KG1 (cell line): ENCODE measurements at regions not wholly inside any gene's neighbourhood (a gene's known extent, or its start where the extent isn't known, plus 50 kb on each side); places are given as distances from the start of the nearest gene placed in this dataset.
"Not testable (repeated sequence)": the region's sequence is repeated elsewhere in the genome, so short reads cannot be mapped to it uniquely, and the experiment has no call there.

Source experiments
- DNase-seq: peaks from one replicate; lab custom pipeline; 2025; lab: John Stamatoyannopoulos, UW

DNA sequence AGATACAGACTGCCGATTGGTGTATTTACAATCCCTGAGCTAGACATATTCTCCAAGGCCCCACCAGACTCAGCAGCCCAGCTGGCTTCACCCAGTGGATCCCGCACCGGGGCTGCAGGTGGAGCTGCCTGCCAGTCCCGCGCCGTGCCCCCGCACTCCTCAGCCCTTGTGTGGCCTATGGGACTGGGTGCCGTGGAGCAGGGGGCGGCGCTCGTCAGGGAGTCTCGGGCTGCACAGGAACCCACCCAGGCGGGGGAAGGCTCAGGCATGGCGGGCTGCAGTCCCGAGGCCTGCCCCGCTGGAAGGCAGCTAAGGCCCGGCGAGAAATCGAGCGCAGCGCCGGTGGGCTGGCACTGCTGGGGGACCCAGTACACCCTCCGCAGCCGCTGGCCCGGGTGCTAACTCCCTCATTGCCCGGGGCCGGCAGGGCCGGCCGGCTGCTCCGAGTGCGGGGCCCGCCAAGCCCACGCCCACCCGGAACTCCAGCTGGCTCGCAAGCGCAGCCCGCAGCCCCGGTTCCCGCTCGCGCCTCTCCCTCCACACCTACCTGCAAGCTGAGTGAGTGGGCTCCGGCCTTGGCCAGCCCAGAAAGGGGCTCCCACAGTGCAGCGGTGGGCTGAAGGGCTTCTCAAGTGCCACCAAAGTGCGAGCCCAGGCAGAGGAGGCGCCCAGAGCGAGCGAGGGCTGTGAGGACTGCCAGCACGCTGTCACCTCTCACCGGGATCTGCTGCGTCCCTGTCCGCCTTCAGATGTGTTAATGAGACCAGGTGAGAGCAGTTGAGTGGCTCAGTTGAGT, 137.8 kb upstream of the LCORL start:
- DNase-seq = not testable (repeated sequence)

DNA sequence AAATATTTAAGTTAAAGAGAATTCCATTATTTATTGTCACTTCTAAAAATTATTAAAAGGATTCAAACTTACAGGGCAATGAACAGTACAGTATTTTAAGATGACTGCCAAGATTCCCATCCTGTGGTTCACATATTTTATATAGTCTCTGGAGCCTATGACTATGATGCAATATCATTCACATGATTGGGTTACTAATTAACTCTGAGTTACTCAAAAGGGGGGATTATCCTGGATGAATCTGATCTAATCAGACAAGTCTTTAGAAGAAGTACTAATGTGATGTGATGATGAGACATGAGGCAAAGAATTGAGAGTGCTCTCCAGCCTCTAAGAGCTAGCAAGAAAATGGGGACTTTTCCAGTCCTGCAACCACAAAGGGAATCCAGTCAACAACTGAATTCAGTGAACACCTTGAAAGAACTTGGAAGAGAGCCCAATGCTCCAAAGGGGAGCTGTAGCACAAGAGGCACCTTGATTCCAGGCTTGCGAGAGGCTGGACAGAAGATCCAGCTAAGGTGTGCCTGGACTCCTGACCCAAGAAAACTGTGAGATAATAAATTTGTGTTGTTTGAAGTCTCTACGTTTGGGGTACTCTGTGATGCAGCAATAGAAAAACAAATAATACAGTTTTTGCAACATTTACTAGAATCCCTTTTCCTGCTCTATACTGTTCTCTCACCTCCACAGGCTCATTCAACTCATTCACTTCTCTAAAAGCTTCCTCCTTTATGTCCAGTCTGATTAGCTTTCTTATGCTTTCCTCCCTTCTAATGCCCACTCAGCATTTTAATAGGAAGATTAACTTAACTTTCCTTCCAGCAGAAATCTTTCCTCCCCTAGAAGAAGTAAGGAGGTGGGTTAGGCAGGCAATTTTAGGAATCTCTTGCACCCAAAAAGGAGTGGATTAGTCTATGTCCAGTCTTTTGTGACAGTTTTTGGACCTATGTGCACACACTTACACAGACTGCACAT, 133.8 kb upstream of the LCORL start:
- DNase-seq = no peak

DNA sequence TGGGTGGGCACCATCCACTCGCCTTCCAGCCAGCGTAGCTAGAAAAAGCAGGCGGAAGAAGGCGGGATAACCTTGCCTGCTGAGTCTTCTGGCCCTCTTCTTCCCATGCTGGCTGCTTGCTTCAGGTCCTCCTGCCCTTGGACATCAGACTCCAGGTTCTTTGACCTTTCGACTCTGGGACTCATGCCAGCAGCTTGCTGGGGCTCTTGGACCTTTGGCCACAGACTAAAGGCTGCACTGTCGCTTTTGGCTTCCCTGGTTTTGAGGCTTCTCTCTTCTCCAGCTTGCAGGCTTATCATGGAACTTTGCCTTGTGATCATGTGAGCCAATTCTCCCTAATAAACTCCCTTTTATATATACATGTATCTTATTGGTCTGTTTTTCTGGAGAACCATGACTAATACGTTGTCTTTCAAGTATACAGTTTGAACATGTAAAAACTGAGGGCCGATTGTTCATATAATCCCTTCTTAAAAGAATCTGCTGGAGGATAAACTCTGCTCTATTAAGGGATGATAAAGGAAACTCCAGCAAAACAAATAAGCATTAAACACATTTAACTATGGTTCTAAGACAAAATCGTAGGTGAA, 116.6 kb upstream of the LCORL start:
- DNase-seq = no peak

DNA sequence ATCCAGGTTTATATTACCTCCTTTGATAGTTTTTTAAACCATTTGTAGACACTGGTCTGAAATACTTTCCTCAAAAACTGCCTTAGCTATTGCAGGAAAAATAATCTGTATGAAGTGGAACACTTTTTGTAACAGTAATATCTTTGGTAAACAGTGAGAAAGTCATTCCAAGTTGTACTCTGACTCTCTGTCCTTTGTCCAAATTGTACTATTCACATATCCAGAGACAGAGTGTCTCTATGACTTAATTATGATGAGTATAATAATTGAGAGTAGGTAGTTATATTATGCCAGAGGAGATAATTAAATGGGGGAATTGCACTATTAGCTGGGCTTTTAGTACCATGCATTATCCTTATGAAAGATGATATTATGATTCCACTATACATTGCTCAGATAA, 112.6 kb upstream of the LCORL start:
- DNase-seq = no peak

DNA sequence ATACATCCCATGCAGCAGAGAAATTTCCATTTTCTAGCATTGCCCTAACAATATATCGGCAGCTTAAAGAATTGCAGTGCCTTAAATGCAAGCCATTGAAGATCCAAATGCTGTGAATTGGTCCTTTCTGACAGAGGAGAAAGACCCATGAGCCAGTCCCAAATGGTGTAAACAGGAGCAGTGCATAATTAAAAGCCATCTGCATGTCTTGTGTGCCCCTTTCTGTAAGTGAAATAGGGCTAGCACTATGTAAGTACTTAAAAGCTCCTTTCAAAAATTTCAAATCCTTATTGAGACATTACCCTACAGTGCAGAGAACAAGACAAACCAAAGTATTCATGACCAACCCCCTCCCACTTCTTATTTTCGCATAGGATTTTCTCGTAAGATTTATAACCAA, 108.7 kb upstream of the LCORL start:
- no peak for DNase-seq

DNA sequence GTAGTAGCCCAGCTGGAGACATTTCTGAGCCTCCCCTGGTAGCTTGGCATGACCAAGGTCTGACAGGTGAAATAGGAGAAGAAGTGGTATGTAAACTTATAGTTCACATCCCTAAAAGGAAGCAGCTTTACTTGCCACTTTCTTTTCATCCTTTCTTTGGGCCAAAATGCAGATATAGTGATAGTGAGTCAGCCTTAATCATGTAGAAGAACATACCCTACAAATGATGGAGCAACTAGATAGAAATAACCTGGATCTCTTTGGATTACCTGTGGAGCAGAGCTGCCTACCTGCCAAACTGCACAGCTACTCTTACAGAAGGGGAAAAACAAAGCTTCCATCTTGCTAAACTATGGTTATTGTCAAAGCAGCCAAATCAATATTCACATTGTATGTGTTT, 106.7 kb upstream of the LCORL start:
- no peak for DNase-seq

DNA sequence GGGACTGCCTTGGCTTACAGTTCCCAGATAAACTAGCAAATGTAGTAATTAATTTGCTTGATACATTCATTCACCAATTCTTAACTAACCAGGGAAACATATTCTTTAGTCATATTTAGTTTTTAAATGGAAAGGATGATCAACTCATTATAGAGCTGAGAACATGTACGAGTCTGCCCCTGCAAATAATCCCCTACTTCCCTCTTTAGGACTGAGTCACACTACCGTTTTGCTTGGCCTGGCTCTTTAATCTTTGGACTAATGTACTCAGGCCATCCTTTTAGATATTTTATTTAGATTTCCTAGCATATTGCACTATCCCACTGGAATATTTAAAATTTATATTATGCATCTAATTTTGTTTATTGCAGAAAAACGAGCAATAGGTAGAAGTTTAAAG, 105.5 kb upstream of the LCORL start:
- no peak for DNase-seq

DNA sequence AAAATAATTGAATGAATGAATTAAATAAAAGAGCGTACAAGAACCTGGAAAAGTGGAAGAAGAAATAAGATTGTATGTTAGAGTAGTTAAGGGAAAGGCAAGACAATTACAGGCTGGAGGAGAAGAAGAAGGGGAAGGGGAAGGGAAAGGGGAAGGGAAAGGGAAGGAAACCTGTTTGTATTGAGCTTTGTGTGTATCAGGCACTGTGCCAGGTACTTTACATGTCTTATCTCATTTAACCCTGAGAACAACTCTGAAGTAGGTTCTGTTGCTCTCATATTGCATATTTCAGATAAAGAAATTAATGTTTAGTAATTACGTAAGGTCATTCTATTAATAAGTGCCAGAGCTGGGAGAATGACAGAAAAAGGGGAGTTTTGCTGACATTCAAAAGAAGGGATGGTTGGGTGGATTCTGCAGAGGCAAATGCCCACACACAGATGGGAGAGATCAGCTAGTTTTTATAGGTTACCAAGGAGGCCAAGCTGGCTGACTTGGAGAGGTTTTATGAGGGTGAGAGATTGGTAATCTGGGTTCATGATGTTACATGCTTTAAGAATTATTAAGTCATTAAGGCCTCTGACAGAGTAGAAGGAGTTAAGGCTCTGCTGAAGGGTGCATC, 92.3 kb upstream of the LCORL start:
- DNase-seq = no peak

DNA sequence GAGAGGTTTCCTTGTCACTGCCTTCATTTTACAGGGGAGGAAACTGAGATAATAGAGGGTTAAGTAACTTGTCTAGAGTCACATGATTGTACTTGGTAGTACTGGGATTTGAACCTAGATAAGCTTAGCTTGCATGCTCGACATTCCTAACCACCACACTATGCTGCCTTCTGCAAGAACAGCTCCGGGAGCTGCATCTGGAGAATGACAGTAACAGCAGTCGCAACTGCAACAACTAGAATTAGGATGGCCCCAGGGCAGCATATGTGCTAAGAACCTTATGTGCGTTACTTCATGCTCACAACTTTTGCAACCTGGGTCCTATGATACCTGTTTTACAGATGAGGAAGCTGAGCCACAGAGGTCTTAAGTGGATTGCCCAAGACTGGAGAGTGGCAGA, 89.5 kb upstream of the LCORL start:
- DNase-seq = no peak

DNA sequence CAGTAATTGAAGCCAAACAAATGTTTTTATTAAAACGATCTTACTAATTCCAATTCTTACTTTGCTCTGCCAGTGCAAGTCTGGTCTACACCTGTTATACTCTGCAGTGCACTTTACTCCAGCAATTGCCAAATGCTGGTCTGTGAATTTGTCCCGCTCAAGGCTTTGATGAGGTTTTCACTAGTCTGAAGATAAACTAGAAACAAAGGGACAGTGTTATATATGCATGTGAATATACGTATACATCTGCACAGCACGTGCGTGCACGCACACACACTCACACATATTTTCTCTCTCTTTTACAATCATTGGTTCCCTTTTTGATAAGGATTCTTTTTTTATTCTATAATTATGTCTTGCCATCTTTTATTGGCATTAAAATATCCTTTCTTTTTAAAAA, 88.5 kb upstream of the LCORL start:
- no peak for DNase-seq

DNA sequence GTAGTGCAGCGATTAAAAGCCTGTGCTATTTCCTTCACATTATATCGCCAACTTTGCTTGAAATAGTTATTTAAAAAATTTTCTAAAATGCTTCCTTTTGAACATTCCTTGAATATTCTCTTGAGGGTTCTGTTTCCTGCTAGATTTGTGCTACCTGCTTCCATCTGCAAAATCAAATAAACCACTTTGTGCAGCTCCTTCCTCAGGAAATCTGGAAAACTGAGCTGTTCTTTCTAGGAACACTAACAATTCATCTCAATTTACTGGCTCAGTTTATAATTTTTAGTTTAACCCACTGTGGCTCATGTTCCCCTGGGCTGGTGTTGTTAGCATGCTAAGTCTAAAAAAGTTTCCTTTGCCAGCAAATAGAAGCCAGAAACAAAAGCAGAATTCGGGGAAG, 88.1 kb upstream of the LCORL start:
- no peak for DNase-seq

DNA sequence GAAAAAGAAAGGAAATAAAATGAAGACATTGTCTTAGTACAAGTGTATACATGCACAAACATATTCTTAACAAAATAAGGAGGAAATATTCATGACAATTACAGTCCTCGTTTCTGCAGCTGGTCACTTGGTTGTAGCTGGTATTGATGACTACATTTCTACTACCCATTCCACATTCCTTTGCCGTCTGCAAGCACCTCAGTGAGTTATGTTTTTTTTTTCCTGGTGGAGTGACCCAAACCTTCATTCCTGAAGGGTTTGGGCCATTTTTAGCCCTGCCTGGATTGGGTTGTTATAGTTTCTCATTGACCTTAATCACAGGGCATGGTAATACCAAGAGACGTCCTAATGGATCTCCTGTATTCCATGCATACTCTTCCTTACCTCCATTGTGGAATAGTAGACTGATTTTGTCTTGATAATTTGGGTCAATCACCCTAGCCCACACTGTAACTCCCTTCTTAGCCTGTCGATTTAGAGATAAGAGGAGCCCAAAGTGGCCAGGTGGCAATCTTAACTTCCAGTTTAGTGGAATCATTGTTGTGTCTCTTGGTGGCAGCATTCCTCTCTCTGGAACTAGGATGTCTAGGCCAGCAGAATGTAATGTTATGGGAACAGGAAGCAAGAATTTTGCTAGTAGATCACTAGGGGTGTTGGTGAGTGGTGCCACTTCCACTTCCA, 86.4 kb upstream of the LCORL start:
- DNase-seq = not testable (repeated sequence)

DNA sequence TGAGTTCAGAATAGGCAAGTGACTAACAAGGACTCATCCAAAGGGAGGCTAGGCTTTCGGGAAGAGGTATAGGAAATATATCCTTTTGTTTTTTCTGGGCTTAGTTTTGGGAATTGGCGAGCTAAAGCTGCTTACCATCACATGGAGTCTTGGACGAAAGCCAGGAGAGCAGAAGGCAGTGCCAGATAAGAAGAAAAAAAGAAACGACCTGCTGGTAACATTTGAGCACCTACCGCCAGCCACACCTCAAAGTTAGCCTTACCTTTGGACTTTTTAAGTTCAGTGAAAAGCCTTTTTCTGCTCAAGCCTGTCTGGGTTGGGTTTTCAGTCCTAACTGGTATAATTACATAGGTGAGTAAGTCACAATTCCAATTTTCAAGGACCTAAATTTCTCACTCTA, 85.1 kb upstream of the LCORL start:
- no peak for DNase-seq

DNA sequence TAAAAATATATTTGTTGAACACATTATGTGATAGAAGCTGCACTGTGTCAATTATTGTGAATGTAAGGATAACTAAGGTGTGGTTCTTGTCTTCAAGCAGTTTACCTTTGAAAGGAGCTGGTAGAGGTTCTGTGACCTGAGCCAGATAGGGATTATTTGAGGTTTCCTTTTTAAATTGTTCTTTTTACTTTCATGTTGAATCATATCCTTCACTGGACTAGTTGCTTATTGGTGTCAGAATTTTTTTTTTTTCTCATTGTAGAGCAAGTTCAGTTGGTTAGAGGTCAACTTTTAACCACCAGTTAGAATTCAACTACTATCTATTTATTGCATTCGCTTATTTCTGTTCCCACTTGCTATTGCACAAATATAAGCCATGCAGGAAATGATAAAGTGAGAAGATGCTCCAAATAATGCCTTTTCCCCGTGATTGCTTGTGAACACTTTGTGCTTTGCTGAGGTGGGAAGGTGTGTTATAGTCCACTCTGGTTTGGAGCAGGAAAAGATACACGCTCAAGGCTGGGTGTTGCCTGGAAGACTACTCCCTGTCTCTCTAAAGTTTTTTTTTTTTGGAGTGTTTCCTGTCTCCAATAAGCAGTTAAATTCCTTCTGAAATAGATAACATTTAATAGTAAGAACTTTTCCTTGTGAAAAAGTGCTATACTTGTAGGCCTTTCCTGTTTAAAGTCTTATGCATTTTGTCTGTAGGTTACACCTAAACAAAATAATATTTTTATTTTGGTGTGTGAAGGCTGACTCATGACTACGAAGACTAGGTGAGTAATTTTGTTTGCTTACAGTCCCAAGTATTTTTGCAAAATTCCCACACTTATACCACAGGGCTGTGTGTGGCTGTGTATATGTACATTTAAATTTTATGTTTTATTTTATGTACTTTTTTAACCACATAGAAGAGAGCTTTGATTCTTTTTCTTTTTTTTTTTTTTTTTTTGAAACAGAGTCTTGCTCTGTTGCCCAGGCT, 83.8 kb upstream of the LCORL start:
- no peak for DNase-seq

DNA sequence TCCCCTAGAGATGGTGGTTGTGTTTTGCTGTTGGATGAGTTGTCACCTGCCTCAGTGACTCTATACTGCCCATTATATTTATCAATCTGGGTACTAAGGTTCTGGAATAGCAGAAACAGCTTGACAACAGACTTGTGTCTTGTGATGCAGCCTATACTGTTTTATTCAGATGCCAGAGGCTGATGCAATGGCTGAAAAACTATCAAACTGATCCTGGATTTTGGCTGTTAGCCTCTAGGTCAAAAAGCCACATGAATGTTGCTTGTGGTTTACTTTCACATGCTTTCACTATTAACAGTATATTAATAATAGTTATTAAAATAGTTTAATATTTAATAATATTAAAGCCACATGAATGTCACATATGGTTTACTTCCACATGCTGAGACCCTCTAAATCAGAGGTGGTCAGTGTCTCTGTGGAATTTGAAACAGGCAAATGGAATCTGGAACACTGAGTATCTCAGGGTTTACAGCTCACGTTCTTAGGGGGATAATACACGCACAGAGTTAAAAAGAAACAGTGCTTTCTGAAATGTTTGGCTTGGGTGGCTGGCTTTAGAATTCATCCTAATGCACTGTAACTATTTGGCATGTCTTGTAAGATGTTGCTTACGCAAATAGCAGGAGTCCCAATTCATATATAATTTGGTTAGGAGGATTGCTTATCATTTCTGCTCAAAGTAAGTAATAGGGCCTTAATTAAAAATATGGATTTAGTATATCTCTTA, 82.5 kb upstream of the LCORL start:
- no peak for DNase-seq

DNA sequence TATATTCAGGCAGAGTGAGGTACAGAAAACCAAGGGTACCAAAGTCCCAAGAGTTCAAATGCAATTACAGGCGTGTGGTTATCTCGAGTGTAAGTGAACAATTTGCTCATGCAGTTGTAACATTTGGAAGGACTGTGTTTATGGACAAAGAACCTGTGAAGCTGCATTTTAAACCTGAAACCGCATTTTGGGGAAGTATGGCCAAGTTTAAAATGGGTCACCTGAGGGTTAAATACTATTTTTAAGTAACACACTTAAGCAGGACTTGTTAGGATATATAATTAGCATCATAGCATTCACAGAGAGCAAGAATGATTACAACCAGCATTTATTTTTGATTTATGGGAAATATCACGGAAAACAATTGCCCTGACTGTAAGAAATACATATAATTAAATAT, 79.1 kb upstream of the LCORL start:
- no peak for DNase-seq

DNA sequence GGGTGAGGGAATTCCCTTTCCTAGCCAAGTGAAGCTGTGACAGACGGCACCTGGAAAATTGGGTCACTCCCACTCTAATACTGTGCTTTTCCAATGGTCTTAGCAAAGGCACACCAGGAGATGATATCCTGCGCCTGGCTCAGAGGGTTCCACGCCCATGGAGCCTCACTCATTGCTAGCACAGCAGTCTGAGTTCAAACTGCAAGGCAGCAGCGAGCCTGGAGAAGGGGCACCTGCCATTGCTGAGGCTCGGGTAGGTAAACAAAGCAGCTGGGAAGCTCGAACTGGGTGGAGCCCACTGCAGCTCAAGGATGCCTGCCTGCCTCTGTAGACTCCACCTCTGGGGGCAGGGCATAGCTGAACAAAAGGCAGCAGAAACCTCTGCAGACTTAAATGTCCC, 68.9 kb upstream of the LCORL start:
- not testable (repeated sequence) for DNase-seq

DNA sequence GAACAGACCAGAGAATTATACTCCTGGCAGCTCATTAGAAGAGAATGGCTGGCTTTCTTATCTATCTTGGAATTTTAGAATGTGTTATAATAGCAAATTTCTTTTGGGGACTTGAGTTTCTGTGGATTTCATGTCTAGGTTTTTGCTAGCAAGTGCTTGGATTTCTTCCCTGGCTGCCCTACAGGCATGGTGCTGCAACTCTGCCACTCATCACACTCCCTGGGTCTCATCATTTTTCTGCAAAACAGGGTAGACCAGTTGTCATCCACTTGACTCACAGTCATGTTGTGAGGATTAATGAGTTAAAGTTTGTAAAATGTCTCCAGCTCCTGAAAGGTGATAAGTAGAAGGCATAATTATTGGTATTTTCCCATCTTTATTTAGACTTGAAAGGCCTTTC, 60.7 kb upstream of the LCORL start:
- no peak for DNase-seq

DNA sequence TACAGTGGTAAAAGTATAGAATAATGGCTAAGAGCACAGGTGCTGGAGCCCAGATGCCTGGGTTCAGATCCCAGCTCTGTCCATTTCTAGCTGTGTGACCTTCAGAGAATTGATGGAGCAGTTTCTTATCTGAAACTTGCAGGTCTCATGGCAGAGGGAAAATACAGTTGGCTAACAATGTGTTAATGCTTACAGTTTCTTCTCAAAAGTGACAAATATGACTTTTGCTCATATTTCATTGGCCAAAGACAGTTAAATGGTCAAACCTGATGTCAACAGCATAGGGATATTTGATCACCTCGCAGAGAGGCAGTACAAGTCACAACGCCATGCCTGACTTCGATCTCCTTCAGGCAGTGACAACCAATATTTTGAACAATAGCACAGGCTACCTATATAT, 60.2 kb upstream of the LCORL start:
- DNase-seq = no peak

DNA sequence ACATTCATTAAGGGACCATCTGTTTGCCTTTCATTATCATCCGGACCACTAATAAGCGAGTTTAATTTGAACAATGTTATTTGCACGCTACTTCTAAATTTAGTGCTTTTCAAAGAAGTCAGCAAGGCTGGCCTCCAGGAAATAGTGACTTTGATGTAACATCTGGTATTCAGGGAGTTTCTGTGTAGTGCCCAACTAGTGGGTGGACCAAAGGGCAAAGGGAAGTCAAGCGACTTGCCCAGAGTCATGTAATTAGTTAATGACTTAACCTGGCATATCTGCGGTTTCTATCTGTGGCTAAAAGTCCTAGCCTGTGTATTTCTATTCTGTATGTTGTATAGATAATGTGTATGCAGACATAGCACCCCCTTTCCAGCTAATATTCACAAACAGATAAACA, 56.3 kb upstream of the LCORL start:
- no peak for DNase-seq
